ENCODE measurements at regions not wholly inside any gene's neighbourhood (a gene's known extent, or its start where the extent isn't known, plus 50 kb on each side); places are given as distances from the start of the nearest gene placed in this dataset.

DNA sequence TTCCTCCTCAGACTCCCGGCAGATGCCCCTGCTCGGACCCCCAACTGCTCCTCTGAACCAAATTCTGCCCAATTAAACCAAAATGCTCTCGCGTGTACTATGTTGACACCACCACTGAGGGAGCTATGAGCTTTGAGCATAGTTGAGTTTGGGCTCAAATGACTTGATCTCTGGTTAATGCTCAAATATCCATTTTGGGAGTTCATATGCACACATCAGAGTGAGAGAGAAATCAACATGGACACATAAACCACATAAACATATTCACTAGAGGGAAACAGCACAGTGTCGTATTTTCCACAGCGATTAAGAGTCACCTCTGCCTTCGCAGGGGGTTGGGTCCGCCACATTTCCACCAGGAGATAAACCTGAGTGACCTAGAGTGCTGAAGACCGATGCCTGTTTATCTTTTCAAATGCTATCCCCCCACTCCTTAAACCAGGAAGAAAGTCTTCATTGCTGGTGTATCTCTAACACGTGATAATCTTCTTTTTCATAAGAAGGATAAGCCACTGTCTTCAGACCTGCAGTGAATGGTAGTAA is 59.4 kb upstream of the FOXN3 start:
- TF ChIP-seq, protein P1, sequence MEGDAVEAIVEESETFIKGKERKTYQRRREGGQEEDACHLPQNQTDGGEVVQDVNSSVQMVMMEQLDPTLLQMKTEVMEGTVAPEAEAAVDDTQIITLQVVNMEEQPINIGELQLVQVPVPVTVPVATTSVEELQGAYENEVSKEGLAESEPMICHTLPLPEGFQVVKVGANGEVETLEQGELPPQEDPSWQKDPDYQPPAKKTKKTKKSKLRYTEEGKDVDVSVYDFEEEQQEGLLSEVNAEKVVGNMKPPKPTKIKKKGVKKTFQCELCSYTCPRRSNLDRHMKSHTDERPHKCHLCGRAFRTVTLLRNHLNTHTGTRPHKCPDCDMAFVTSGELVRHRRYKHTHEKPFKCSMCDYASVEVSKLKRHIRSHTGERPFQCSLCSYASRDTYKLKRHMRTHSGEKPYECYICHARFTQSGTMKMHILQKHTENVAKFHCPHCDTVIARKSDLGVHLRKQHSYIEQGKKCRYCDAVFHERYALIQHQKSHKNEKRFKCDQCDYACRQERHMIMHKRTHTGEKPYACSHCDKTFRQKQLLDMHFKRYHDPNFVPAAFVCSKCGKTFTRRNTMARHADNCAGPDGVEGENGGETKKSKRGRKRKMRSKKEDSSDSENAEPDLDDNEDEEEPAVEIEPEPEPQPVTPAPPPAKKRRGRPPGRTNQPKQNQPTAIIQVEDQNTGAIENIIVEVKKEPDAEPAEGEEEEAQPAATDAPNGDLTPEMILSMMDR (conservative IDR thresholded peaks at IDR 0.05; ENCODE audit: control insufficient read depth, insufficient read depth, low read depth, low read length) = no peak
- DNase-seq (ENCODE audit: low read depth) = no peak
- H3K4me3 ChIP-seq (ENCODE audit: control insufficient read depth, low read depth, low read length) = no peak overlapping the region

DNA sequence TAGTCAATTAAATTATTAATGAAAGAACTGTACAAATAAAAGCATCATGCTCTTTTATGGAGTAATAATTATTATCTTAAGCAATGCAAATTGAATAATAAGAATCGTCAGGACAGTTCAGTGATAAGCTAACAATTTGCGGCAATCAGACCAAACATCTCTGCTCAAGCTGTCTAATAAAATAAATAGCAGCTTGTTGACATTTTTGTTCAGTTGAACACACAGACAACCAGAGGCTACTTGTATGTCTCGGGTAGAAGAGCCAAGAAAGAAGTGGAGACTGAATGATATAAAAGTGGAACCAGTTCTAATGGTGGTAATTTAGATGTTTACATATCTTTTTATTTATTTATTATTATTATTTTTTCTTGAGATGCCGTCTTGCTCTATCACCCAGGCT is 57.4 kb upstream of the FOXN3 start:
- no peak for DNase-seq (ENCODE audit: low read depth)
- no peak overlapping the region for H3K4me3 ChIP-seq (ENCODE audit: control insufficient read depth, low read depth, low read length)
- TF ChIP-seq, protein P1 (conservative IDR thresholded peaks at IDR 0.05; ENCODE audit: control insufficient read depth, insufficient read depth, low read depth, low read length) = no peak

DNA sequence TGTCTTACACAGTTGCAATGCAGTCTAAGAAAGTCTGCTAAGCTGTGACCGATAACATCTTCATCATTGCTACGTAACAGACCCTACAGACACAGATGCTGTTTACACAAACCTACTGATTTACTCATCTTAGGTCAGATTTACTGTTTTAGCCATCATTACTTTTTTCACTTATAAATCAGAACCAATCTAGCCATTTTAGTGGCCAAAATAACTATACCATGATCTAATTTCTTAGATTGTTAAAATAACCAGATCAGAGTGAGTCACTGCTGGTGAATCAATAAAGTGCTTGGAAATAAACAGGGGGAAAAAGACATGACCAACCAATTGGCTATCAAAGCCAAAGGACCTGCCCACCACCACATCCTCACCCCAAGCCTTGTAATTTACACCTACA is 57.0 kb upstream of the FOXN3 start:
- TF ChIP-seq, protein P1 (conservative IDR thresholded peaks at IDR 0.05; ENCODE audit: control insufficient read depth, insufficient read depth, low read depth, low read length) = no peak
- H3K4me3 ChIP-seq (ENCODE audit: control insufficient read depth, low read depth, low read length) = no peak overlapping the region
- peak; percentile 88 for DNase-seq (ENCODE audit: low read depth)

DNA sequence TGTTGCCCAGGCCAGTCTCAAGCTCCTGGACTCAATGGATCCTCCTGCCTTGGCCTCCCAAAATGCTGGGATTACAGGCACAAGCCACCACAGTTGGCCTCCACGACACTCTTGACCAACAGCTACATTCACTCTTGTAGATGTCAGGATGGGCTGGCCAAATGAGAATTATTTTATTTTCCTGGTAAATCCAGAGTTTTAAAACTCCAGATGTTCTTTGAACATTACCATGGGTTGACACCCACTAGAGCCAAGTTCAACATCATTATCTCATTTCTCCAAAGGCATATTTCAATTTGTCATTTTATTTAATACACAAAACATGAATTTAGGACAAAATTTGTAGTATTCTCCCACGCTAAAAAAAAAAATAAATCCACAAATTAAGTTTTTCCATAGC is 56.5 kb upstream of the FOXN3 start:
- no peak for DNase-seq (ENCODE audit: low read depth)
- no peak overlapping the region for H3K4me3 ChIP-seq (ENCODE audit: control insufficient read depth, low read depth, low read length)
- TF ChIP-seq, protein P1 (conservative IDR thresholded peaks at IDR 0.05; ENCODE audit: control insufficient read depth, insufficient read depth, low read depth, low read length) = no peak

DNA sequence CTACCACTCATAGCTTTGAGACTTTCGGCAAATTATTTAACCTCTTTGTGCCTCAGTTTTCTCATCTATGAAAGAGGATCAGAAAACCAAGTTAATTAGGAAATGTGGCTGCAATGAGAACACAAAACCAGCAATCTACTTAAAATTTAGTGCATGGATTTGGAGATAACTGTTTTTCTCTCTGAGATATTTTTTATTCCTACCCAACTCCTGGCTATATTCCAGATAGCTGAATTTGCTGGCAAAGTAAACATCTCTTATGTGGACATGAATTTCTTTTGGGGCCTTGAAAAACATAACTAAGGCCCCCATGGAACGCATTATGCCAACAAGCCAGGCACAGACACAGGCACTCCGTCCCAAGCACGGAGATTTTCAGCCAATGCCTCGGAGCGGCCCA is 53.4 kb upstream of the FOXN3 start:
- no peak for DNase-seq (ENCODE audit: low read depth)
- no peak overlapping the region for H3K4me3 ChIP-seq (ENCODE audit: control insufficient read depth, low read depth, low read length)
- TF ChIP-seq, protein P1 (conservative IDR thresholded peaks at IDR 0.05; ENCODE audit: control insufficient read depth, insufficient read depth, low read depth, low read length) = no peak

DNA sequence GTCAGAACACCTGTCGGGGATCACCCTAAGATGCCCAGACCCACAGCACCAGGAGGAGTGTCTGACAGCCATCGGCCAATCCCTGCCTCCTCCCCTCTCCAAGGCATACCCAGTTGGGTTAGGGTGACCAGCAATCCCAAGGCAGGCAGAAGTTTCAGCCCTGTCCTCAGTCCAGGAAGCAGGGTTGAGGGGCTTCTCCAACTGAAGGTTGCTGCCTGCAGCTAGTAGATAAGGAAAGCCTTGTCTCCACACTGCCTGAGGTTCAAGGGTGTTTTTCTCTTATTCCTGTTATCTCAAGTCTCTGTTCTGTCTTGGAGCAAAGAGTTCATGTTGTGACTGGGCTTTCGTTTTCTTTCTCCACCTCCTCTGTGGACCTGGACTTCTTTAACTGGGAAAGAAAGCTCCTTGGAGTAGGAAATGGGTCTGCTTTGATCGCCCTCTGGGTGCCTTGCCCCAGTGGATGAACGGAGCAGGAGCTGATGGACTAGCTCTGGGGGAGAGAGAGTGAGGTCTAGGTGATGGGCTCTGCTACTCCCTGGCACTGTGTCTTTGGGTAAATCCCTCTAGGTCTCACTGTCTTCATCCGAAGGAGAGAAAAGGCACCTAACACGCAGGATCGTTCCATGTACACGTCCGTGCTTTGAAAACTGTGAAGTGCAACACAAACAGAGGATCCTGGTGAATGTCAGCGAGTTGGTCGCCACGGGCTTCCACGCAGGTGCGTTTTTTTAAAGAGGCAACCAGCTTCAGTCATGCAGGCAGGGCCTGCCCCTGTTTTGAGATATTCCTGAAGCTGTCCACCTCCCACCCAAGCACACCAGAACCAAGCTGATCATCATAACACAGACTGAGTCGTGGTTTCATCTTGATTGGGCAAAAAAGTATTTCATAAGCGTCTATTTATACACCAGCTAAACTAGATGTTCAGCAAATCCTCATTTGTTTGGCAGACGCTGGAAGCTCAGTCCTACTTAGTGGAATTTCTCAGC is 52.5 kb upstream of the FOXN3 start:
- DNase-seq (ENCODE audit: low read depth) = no peak
- TF ChIP-seq, protein P1 (conservative IDR thresholded peaks at IDR 0.05; ENCODE audit: control insufficient read depth, insufficient read depth, low read depth, low read length) = no peak
- H3K4me3 ChIP-seq (ENCODE audit: control insufficient read depth, low read depth, low read length) = no peak overlapping the region

Data from fibroblast of mammary gland (primary cell).